Activated B cell treated with CpG ODN at 0.5 μM for 24 hours (primary cell): ENCODE measurements at regions not wholly inside any gene's neighbourhood (a gene's known extent, or its start where the extent isn't known, plus 50 kb on each side); places are given as distances from the start of the nearest gene placed in this dataset.

Source experiments
- ATAC-seq: fragments of 200-7000 bp; cut with Tn5 transposase; one replicate; pipeline ENCODE4 v1.10.0; 2021; ENCODE audit warnings: low read depth, mild to moderate bottlenecking, moderate library complexity
- CTCF ChIA-PET: fragments of 350-600 bp; sonication (Branson Sonifier 250); formaldehyde crosslinking; loops from one replicate; lab custom pipeline; 2021; ENCODE audit warnings: antibody characterized with exemption; lab: Charles Lee
- POLR2A ChIA-PET: fragments of 350-600 bp; sonication (Branson Sonifier 250); formaldehyde crosslinking; loops from one replicate; lab custom pipeline; 2021; ENCODE audit warnings: antibody characterized with exemption; lab: Charles Lee
- DNase-seq: peaks from one replicate; pipeline ENCODE4 v3.0.0; 2022
- H3K27ac Mint-ChIP-seq: one replicate; pipeline ENCODE4 v1.8.0; 2020; ENCODE audit warnings: mixed read lengths
- H3K27me3 Mint-ChIP-seq: one replicate; pipeline ENCODE4 v1.8.0; 2021; ENCODE audit warnings: mixed read lengths
- H3K36me3 Mint-ChIP-seq: one replicate; pipeline ENCODE4 v1.8.0; 2021; ENCODE audit warnings: low read depth, mixed read lengths
- H3K4me1 Mint-ChIP-seq: one replicate; pipeline ENCODE4 v1.8.0; 2021; ENCODE audit warnings: mixed read lengths
- H3K4me3 Mint-ChIP-seq: one replicate; pipeline ENCODE4 v1.8.0; 2020; ENCODE audit warnings: mild to moderate bottlenecking, mixed read lengths
- H3K9me3 Mint-ChIP-seq: one replicate; pipeline ENCODE4 v1.8.0; 2020; ENCODE audit warnings: mixed read lengths
- CTCF ChIP-seq: fragments of 200-600 bp; IDR thresholded peaks from one replicate; pipeline ENCODE4 v1.8.0; 2022; ENCODE audit warnings: antibody characterized with exemption, mild to moderate bottlenecking
- intact Hi-C: fragments of 100-400 bp; cut with micrococcal nuclease; formaldehyde crosslinking; loops from one replicate; pipeline ENCODE4 v1.15.1; 2024

- H3K27me3 Mint-ChIP-seq: no peaks in the 10 kb centered on the region
These were observed 132.8 kb upstream of the TNFAIP3 start for GRCh38 chr6:137734005-137734874.

GRCh38 chr6:137734875-137735182, 132.2 kb upstream of the TNFAIP3 start:
- CTCF ChIA-PET: interaction anchor here (1.3 kb wide), 1 partner anchor 36 kb away, joined by 3 read pairs; no protein-coding TSS in a partner anchor
- H3K36me3 Mint-ChIP-seq: no peaks in the 10 kb centered on the region
- H3K4me3 Mint-ChIP-seq: no peak overlapping the region
- intact Hi-C loops: no loop called here
- no peak for DNase-seq
- no peaks in the 10 kb centered on the region for H3K9me3 Mint-ChIP-seq
- POLR2A ChIA-PET: no interaction called here
- no peaks in the 10 kb centered on the region for H3K27me3 Mint-ChIP-seq
- H3K4me1 Mint-ChIP-seq: peaks cover 26% of the 10 kb centered on the region
- H3K27ac Mint-ChIP-seq: no peak overlapping the region
- ATAC-seq: no peak
- TF ChIP-seq CTCF: no peak

More at GRCh38 chr6:137734005-137734874, 132.8 kb upstream of the TNFAIP3 start:
- no peak for TF ChIP-seq CTCF
- ATAC-seq (no peak), DNase-seq (no peak)
- Mint-ChIP-seq H3K9me3 (no peaks in the 10 kb centered on the region), H3K4me1 (peaks cover 26% of the 10 kb centered on the region), H3K36me3 (no peaks in the 10 kb centered on the region), H3K27ac (no peak overlapping the region), H3K4me3 (no peak overlapping the region)
- POLR2A ChIA-PET: no interaction called here
- CTCF ChIA-PET: interaction anchor here (1.3 kb wide), 1 partner anchor 35 kb away, joined by 3 read pairs; no protein-coding TSS in a partner anchor
- intact Hi-C loops: no loop called here

- CTCF ChIA-PET: no interaction called here
- Mint-ChIP-seq H3K4me3 (no peak overlapping the region), H3K9me3 (no peaks in the 10 kb centered on the region), H3K27me3 (no peaks in the 10 kb centered on the region), H3K36me3 (no peaks in the 10 kb centered on the region), H3K4me1 (peaks cover 26% of the 10 kb centered on the region), H3K27ac (peak overlapping the region; percentile 47)
- DNase-seq (no peak), ATAC-seq (peak; percentile 68)
- intact Hi-C loops: no loop called here
- TF ChIP-seq CTCF: no peak
- POLR2A ChIA-PET: interaction anchor here (0.6 kb wide), 1 partner anchor 46 kb away, joined by 3 read pairs; no protein-coding TSS in a partner anchor
These were observed 130.8 kb upstream of the TNFAIP3 start for GRCh38 chr6:137736048-137736818.

GRCh38 chr6:137736911-137737310, 130.1 kb upstream of the TNFAIP3 start:
- Mint-ChIP-seq H3K4me1 (peaks cover 26% of the 10 kb centered on the region), H3K27ac (no peak overlapping the region), H3K9me3 (no peaks in the 10 kb centered on the region), H3K4me3 (no peak overlapping the region), H3K36me3 (no peaks in the 10 kb centered on the region), H3K27me3 (no peaks in the 10 kb centered on the region)
- intact Hi-C loops: no loop called here
- ATAC-seq: no peak
- DNase-seq: no peak
- ChIA-PET CTCF (no interaction called here), POLR2A (interaction anchor here (0.6 kb wide), 1 partner anchor 45 kb away, joined by 3 read pairs; no protein-coding TSS in a partner anchor)
- TF ChIP-seq CTCF: no peak
